Astrocyte (in vitro differentiated cells and primary cell): ENCODE measurements at regions not wholly inside any gene's neighbourhood (a gene's known extent, or its start where the extent isn't known, plus 50 kb on each side); places are given as distances from the start of the nearest gene placed in this dataset.

Experiments
- DNase-seq: peaks from one replicate; pipeline ENCODE4 v3.0.0-alpha.2; 2010; ENCODE audit warnings: low read depth
- FAIRE-seq: peaks from 2 replicates; lab custom pipeline; 2011; peaks lifted over from hg19 to GRCh38; lab: Jason Lieb, UNC
- H2AFZ ChIP-seq: 2 replicates; pipeline ENCODE4 v1.6.0; 2012; ENCODE audit warnings: low read depth, low read length, inconsistent platforms
- H3K27ac ChIP-seq: 2 replicates; pipeline ENCODE4 v1.5.1; 2011; ENCODE audit warnings: low read depth, low read length, inconsistent platforms
- H3K27me3 ChIP-seq: 2 replicates; pipeline ENCODE4 v1.6.0; 2011; ENCODE audit warnings: low read length, inconsistent platforms; ENCODE audit not compliant: insufficient read depth
- H3K36me3 ChIP-seq: 2 replicates; pipeline ENCODE4 v1.5.1; 2011; ENCODE audit warnings: low read length, inconsistent platforms; ENCODE audit not compliant: insufficient read depth
- H3K4me1 ChIP-seq: 2 replicates; pipeline ENCODE4 v1.5.1; 2011; ENCODE audit warnings: low read length, inconsistent platforms; ENCODE audit not compliant: insufficient read depth
- H3K4me2 ChIP-seq: 2 replicates; pipeline ENCODE4 v1.6.0; 2012; ENCODE audit warnings: low read length, inconsistent platforms
- H3K4me3 ChIP-seq: 2 replicates; pipeline ENCODE4 v1.5.1; 2011; ENCODE audit warnings: low read depth, mild to moderate bottlenecking, low read length, inconsistent platforms; ENCODE audit not compliant: insufficient read depth
- H3K79me2 ChIP-seq: 2 replicates; pipeline ENCODE4 v1.6.0; 2012; ENCODE audit warnings: mild to moderate bottlenecking, low read length, inconsistent platforms; ENCODE audit not compliant: insufficient read depth
- H3K9ac ChIP-seq: 2 replicates; pipeline ENCODE4 v1.6.0; 2012; ENCODE audit warnings: mild to moderate bottlenecking, low read length, inconsistent platforms
- H3K9me3 ChIP-seq: 2 replicates; pipeline ENCODE4 v1.5.1; 2012; ENCODE audit warnings: low read depth, mild to moderate bottlenecking, low read length, inconsistent platforms; ENCODE audit not compliant: insufficient read depth
- H4K20me1 ChIP-seq: 2 replicates; pipeline ENCODE4 v1.6.0; 2012; ENCODE audit warnings: low read length, inconsistent platforms; ENCODE audit not compliant: insufficient read depth
- H3K27ac Mint-ChIP-seq: one replicate; pipeline ENCODE4 v1.8.0; 2021; ENCODE audit warnings: mild to moderate bottlenecking, mixed read lengths; ENCODE audit not compliant: unreplicated experiment
- H3K27me3 Mint-ChIP-seq: one replicate; pipeline ENCODE4 v1.8.0; 2021; ENCODE audit warnings: low read depth, mixed read lengths; ENCODE audit not compliant: unreplicated experiment
- H3K36me3 Mint-ChIP-seq: one replicate; pipeline ENCODE4 v1.8.0; 2021; ENCODE audit warnings: low read depth, mixed read lengths; ENCODE audit not compliant: unreplicated experiment
- H3K4me1 Mint-ChIP-seq: one replicate; pipeline ENCODE4 v1.8.0; 2021; ENCODE audit warnings: low read depth, mixed read lengths; ENCODE audit not compliant: unreplicated experiment
- H3K4me3 Mint-ChIP-seq: one replicate; pipeline ENCODE4 v1.8.0; 2021; ENCODE audit warnings: mild to moderate bottlenecking, moderate library complexity, mixed read lengths; ENCODE audit not compliant: unreplicated experiment
- H3K9me3 Mint-ChIP-seq: one replicate; pipeline ENCODE4 v1.8.0; 2021; ENCODE audit warnings: mild to moderate bottlenecking, mixed read lengths; ENCODE audit not compliant: unreplicated experiment
- EZH2 ChIP-seq: IDR thresholded peaks from 2 replicates; pipeline ENCODE4 v1.6.1; 2012; ENCODE audit warnings: mild to moderate bottlenecking, low read length, inconsistent platforms; ENCODE audit not compliant: insufficient read depth
- TF ChIP-seq, protein P1 (sequence below): IDR thresholded peaks from 2 replicates; pipeline ENCODE4 v1.5.1; 2011; ENCODE audit warnings: low read depth, mild to moderate bottlenecking, inconsistent platforms, low read length, moderate library complexity; ENCODE audit not compliant: insufficient read depth

DNA sequence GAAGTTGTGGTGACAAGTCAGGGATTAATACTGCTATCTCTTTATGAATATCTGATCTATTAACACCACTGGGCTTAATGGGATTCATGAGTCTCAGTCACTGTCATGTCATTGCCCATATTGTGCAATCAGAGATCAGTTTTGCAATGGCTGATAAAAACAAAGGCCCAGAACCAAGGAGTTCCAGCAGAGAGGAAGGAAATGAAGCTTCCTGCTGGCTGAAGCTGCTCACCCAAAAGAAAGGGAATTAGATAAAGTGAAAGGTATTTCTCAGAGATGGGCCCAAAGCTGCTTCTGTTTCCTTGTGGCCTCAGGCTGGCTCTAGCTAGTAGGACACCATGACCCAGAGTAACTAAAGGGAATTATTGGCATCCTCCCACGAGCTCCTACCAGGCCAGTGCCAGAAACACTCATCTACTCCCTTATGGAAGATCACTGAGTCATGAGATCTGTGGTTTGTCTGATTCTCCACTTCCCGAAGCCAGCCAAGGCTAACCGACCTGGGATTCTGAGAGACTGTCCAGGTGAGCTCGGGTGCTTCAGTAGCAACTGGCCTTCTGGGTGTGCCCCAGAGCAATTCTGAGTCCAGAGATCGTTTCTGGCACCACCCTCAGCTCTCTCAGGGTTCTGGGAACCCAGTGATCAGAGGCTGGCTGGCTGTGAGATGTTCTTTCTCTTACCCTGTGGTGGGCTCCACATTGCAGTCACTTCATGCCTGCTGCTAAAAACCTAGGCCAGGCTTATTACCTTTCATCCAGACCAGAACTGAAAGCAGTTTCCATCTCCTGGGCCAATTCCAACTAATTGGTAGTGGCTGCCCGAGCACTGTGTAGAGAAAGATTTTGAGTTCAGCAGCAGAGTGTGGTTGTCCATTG, 129.5 kb upstream of the PELI1 start:
- Mint-ChIP-seq H3K36me3 (peaks cover 4% of the 10 kb centered on the region), H3K4me1 (peaks cover 45% of the 10 kb centered on the region), H3K9me3 (peaks cover 5% of the 10 kb centered on the region), H3K27me3 (no peaks in the 10 kb centered on the region), H3K4me3 (no peak overlapping the region), H3K27ac (peak overlapping the region; percentile 89)
- Histone ChIP-seq H3K4me2 (peak overlapping the region; percentile 44), H4K20me1 (no peaks in the 10 kb centered on the region), H3K27ac (peak overlapping the region; percentile 42), H3K9ac (no peak overlapping the region), H2AFZ (peak overlapping the region; percentile 27), H3K4me3 (no peak overlapping the region), H3K79me2 (no peaks in the 10 kb centered on the region), H3K9me3 (no peaks in the 10 kb centered on the region), H3K27me3 (no peaks in the 10 kb centered on the region), H3K36me3 (no peaks in the 10 kb centered on the region), H3K4me1 (peaks cover 39% of the 10 kb centered on the region)
- peak; percentile 65 for FAIRE-seq
- DNase-seq: peak; percentile 95
- TF ChIP-seq, protein P1, sequence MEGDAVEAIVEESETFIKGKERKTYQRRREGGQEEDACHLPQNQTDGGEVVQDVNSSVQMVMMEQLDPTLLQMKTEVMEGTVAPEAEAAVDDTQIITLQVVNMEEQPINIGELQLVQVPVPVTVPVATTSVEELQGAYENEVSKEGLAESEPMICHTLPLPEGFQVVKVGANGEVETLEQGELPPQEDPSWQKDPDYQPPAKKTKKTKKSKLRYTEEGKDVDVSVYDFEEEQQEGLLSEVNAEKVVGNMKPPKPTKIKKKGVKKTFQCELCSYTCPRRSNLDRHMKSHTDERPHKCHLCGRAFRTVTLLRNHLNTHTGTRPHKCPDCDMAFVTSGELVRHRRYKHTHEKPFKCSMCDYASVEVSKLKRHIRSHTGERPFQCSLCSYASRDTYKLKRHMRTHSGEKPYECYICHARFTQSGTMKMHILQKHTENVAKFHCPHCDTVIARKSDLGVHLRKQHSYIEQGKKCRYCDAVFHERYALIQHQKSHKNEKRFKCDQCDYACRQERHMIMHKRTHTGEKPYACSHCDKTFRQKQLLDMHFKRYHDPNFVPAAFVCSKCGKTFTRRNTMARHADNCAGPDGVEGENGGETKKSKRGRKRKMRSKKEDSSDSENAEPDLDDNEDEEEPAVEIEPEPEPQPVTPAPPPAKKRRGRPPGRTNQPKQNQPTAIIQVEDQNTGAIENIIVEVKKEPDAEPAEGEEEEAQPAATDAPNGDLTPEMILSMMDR: no peak
- TF ChIP-seq EZH2: no peak

DNA sequence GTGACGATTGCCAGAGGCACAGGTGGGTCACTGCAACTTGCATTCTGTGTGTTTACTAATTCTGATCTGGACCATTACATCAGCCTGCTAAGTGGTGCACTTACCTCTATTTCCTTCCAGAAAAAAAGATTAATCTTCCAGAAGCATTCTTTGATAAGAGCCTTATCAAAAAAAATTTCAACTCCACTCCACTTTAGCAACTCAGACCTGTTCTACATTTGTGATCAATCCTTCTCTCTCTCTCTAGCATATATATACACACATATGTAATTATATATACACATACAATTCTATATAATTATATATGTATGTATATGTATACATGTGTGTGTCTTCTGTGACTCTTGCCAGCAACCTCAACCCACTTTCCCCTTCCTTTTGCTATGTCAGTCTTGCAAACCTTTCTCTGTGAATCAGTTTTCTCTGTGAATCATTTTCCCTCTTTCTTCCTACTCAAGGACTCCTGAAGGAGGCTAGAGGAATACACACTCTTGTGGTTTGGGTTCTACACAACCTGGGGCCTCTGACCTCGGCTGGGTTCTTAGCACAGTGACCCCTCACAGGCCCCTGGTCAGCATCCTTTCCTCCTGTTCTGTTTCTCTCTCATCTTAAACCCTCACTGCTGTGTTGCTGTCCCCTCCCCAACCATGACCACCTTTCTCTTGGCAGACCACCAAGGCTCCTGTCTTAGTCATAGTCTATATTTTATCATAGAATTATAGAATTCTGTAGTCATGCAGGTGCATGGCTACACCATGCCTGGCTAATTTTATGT, 130.4 kb upstream of the PELI1 start:
- Mint-ChIP-seq H3K27ac (peak overlapping the region; percentile 91), H3K9me3 (peaks cover 5% of the 10 kb centered on the region), H3K36me3 (peaks cover 4% of the 10 kb centered on the region), H3K4me1 (peaks cover 41% of the 10 kb centered on the region), H3K4me3 (no peak overlapping the region), H3K27me3 (no peaks in the 10 kb centered on the region)
- Histone ChIP-seq H2AFZ (no peak overlapping the region), H3K4me3 (no peak overlapping the region), H4K20me1 (no peaks in the 10 kb centered on the region), H3K27me3 (no peaks in the 10 kb centered on the region), H3K36me3 (no peaks in the 10 kb centered on the region), H3K79me2 (no peaks in the 10 kb centered on the region), H3K4me2 (peak overlapping the region; percentile 44), H3K27ac (peak overlapping the region; percentile 42), H3K4me1 (peaks cover 38% of the 10 kb centered on the region), H3K9me3 (no peaks in the 10 kb centered on the region), H3K9ac (no peak overlapping the region)
- TF ChIP-seq EZH2: no peak
- TF ChIP-seq, protein P1: no peak
- DNase-seq (peak; percentile 36), FAIRE-seq (no peak)
